KMS-11 (cell line): ENCODE measurements at regions not wholly inside any gene's neighbourhood (a gene's known extent, or its start where the extent isn't known, plus 50 kb on each side); places are given as distances from the start of the nearest gene placed in this dataset.

ENCODE experiments used
- H2AFZ ChIP-seq: fragments of 200-600 bp; sonication (generic); 2 replicates; pipeline ENCODE4 v1.6.1; 2016; ENCODE audit warnings: antibody characterized with exemption, mixed run types, low read depth
- H3K27ac ChIP-seq: fragments of 200-600 bp; sonication (generic); 2 replicates; pipeline ENCODE4 v1.6.1; 2016; ENCODE audit warnings: mild to moderate bottlenecking, mixed run types
- H3K27me3 ChIP-seq: fragments of 200-600 bp; sonication (generic); 2 replicates; pipeline ENCODE4 v1.6.1; 2017; ENCODE audit warnings: mild to moderate bottlenecking, low read depth, mixed run types, moderate library complexity; ENCODE audit not compliant: insufficient read depth
- H3K36me3 ChIP-seq: fragments of 200-600 bp; sonication (generic); 2 replicates; pipeline ENCODE4 v1.6.1; 2017; ENCODE audit warnings: mild to moderate bottlenecking, mixed run types; ENCODE audit not compliant: insufficient read depth
- H3K4me1 ChIP-seq: fragments of 200-600 bp; sonication (generic); 2 replicates; pipeline ENCODE4 v1.6.1; 2016; ENCODE audit warnings: mild to moderate bottlenecking, low read depth, mixed run types; ENCODE audit not compliant: poor library complexity, severe bottlenecking
- H3K4me2 ChIP-seq: fragments of 200-600 bp; sonication (generic); 2 replicates; pipeline ENCODE4 v1.7.0; 2016; ENCODE audit warnings: mild to moderate bottlenecking, mixed run types
- H3K4me3 ChIP-seq: fragments of 200-600 bp; sonication (generic); IDR thresholded peaks from 2 replicates; pipeline ENCODE4 v1.6.1; 2017; ENCODE audit warnings: low read depth, low read length, mixed read lengths; ENCODE audit not compliant: insufficient read depth
- H3K79me2 ChIP-seq: fragments of 200-600 bp; sonication (generic); 2 replicates; pipeline ENCODE4 v1.6.1; 2016; ENCODE audit warnings: low read depth, mixed run types; ENCODE audit not compliant: insufficient read depth
- H3K9ac ChIP-seq: fragments of 200-600 bp; sonication (generic); 2 replicates; pipeline ENCODE4 v1.6.1; 2016; ENCODE audit warnings: mild to moderate bottlenecking, mixed run types
- H4K20me1 ChIP-seq: fragments of 200-600 bp; sonication (generic); 2 replicates; pipeline ENCODE4 v1.6.1; 2016; ENCODE audit warnings: mild to moderate bottlenecking, mixed run types; ENCODE audit not compliant: insufficient read depth
- CTCF ChIP-seq: fragments of 200-600 bp; sonication (generic); conservative IDR thresholded peaks from 2 replicates; pipeline ENCODE4 v1.6.1; 2017; ENCODE audit warnings: low read depth, mild to moderate bottlenecking, antibody characterized with exemption, low read length, moderate library complexity, mixed read lengths

- Histone ChIP-seq H3K27me3 (no peaks in the 10 kb centered on the region), H3K4me2 (no peak overlapping the region), H3K79me2 (no peaks in the 10 kb centered on the region), H3K9ac (no peak overlapping the region), H3K27ac (no peak overlapping the region), H3K36me3 (0 out of 2 replicates have a peak, but pooled peaks cover 2% of the 10 kb centered on the region), H3K4me1 (no peaks in the 10 kb centered on the region), H2AFZ (no peak overlapping the region), H3K4me3 (no peak overlapping the region), H4K20me1 (no peaks in the 10 kb centered on the region)
- TF ChIP-seq CTCF: no peak
Measured at GRCh38 chr5:57406641-57407040, 76.0 kb downstream of the ACTBL2 start.

GRCh38 chr5:57405984-57406383 lies 76.6 kb downstream of the ACTBL2 start:
- Histone ChIP-seq H2AFZ (no peak overlapping the region), H3K27ac (no peak overlapping the region), H3K36me3 (0 out of 2 replicates have a peak, but pooled peaks cover 2% of the 10 kb centered on the region), H3K9ac (no peak overlapping the region), H4K20me1 (no peaks in the 10 kb centered on the region), H3K27me3 (no peaks in the 10 kb centered on the region), H3K79me2 (no peaks in the 10 kb centered on the region), H3K4me3 (no peak overlapping the region), H3K4me2 (no peak overlapping the region), H3K4me1 (no peaks in the 10 kb centered on the region)
- no peak for TF ChIP-seq CTCF

GRCh38 chr5:57402761-57403160 lies 79.8 kb downstream of the ACTBL2 start:
- H3K27ac ChIP-seq: no peak overlapping the region
- no peaks in the 10 kb centered on the region for H3K4me1 ChIP-seq
- H3K9ac ChIP-seq: no peak overlapping the region
- TF ChIP-seq CTCF: no peak
- no peak overlapping the region for H3K4me3 ChIP-seq
- no peak overlapping the region for H2AFZ ChIP-seq
- H3K79me2 ChIP-seq: no peaks in the 10 kb centered on the region
- no peak overlapping the region for H3K4me2 ChIP-seq
- no peaks in the 10 kb centered on the region for H4K20me1 ChIP-seq
- 0 out of 2 replicates have a peak, but pooled peaks cover 2% of the 10 kb centered on the region for H3K36me3 ChIP-seq
- no peaks in the 10 kb centered on the region for H3K27me3 ChIP-seq

GRCh38 chr5:57402348-57402747 lies 80.3 kb downstream of the ACTBL2 start:
- TF ChIP-seq CTCF: no peak
- Histone ChIP-seq H3K4me1 (no peaks in the 10 kb centered on the region), H3K36me3 (0 out of 2 replicates have a peak, but pooled peaks cover 2% of the 10 kb centered on the region), H3K79me2 (no peaks in the 10 kb centered on the region), H3K4me2 (no peak overlapping the region), H3K4me3 (no peak overlapping the region), H3K27me3 (no peaks in the 10 kb centered on the region), H3K27ac (no peak overlapping the region), H2AFZ (no peak overlapping the region), H3K9ac (no peak overlapping the region), H4K20me1 (no peaks in the 10 kb centered on the region)
